Mesenchymal stem cell (in vitro differentiated cells and primary cell): ENCODE measurements at regions not wholly inside any gene's neighbourhood (a gene's known extent, or its start where the extent isn't known, plus 50 kb on each side); places are given as distances from the start of the nearest gene placed in this dataset.
A peak's percentile ranks its signal among the peaks of the same experiment; 100 is the strongest.

Source experiments
- DNase-seq: peaks from one replicate; pipeline ENCODE4 v3.0.0-alpha.2; 2013
- H2AFZ ChIP-seq: one replicate; pipeline ENCODE4 v1.6.1; 2013; ENCODE audit warnings: low read depth, mild to moderate bottlenecking, control low read depth, inconsistent platforms, low read length, moderate library complexity
- H2AK5ac ChIP-seq: 2 replicates; pipeline ENCODE4 v1.6.1; 2013; ENCODE audit warnings: low read length, moderate library complexity, mild to moderate bottlenecking, inconsistent platforms; ENCODE audit not compliant: severe bottlenecking
- H2BK120ac ChIP-seq: one replicate; pipeline ENCODE4 v1.6.1; 2013; ENCODE audit warnings: low read depth, mild to moderate bottlenecking, inconsistent platforms, low read length, moderate library complexity
- H2BK12ac ChIP-seq, 2 experiments: one replicate each; pipeline ENCODE4 v1.6.1; 2013; ENCODE audit warnings: inconsistent platforms in 2 of 2, low read length in 2 of 2, mild to moderate bottlenecking in 2 of 2, moderate library complexity in 2 of 2, control low read depth in 1 of 2
- H2BK15ac ChIP-seq: one replicate; pipeline ENCODE4 v1.6.1; 2013; ENCODE audit warnings: mild to moderate bottlenecking, low read depth, inconsistent platforms; ENCODE audit not compliant: poor library complexity, severe bottlenecking
- H2BK5ac ChIP-seq: 2 replicates; pipeline ENCODE4 v1.6.1; 2013; ENCODE audit warnings: low read depth, mild to moderate bottlenecking, low read length, control low read depth, inconsistent platforms; ENCODE audit not compliant: poor library complexity, severe bottlenecking
- H3K14ac ChIP-seq, 2 experiments: one replicate each; pipeline ENCODE4 v1.6.1; 2013; ENCODE audit warnings: inconsistent platforms in 2 of 2, low read length in 2 of 2, control low read depth in 1 of 2, mild to moderate bottlenecking in 1 of 2, moderate library complexity in 1 of 2
- H3K18ac ChIP-seq, 2 experiments: one replicate each; pipeline ENCODE4 v1.6.1; 2013; ENCODE audit warnings: inconsistent platforms in 2 of 2, low read length in 2 of 2, control low read depth in 1 of 2, low read depth in 1 of 2, mild to moderate bottlenecking in 1 of 2
- H3K23ac ChIP-seq, 2 experiments: one replicate each; pipeline ENCODE4 v1.6.1; 2013; ENCODE audit warnings: inconsistent platforms in 2 of 2, low read length in 2 of 2, mild to moderate bottlenecking in 2 of 2, moderate library complexity in 2 of 2, control low read depth in 1 of 2
- H3K27ac ChIP-seq: 2 replicates; pipeline ENCODE4 v1.5.1; 2013; ENCODE audit warnings: mild to moderate bottlenecking, moderate library complexity, low read length, control low read depth, inconsistent platforms; ENCODE audit not compliant: poor library complexity, severe bottlenecking
- H3K27me3 ChIP-seq, 2 experiments: 2 replicates each; pipeline versions ENCODE4 v1.6.1 to v1.7.0; 2013; ENCODE audit warnings: low read length in 2 of 2, mild to moderate bottlenecking in 2 of 2, moderate library complexity in 2 of 2, control low read depth in 1 of 2, inconsistent platforms in 1 of 2; ENCODE audit not compliant: control insufficient read depth in 1 of 2, insufficient read depth in 1 of 2
- H3K36me3 ChIP-seq, 2 experiments: 2 replicates each; pipeline versions ENCODE4 v1.6.1 to v1.7.0; 2013; ENCODE audit warnings: low read length in 2 of 2, control low read depth in 1 of 2, inconsistent platforms in 1 of 2, low read depth in 1 of 2, mild to moderate bottlenecking in 1 of 2; ENCODE audit not compliant: insufficient read depth in 2 of 2, control insufficient read depth in 1 of 2
- H3K4ac ChIP-seq, 2 experiments: one replicate each; pipeline ENCODE4 v1.6.1; 2013; ENCODE audit warnings: inconsistent platforms in 2 of 2, low read length in 2 of 2, mild to moderate bottlenecking in 2 of 2, moderate library complexity in 2 of 2, control low read depth in 1 of 2, low read depth in 1 of 2
- H3K4me1 ChIP-seq: 2 replicates; pipeline ENCODE4 v1.6.1; 2013; ENCODE audit warnings: low read depth, low read length, control low read depth; ENCODE audit not compliant: control insufficient read depth, insufficient read depth
- H3K4me2 ChIP-seq: 2 replicates; pipeline ENCODE4 v1.6.1; 2013; ENCODE audit warnings: low read length, mild to moderate bottlenecking, inconsistent platforms; ENCODE audit not compliant: poor library complexity, severe bottlenecking
- H3K4me3 ChIP-seq, 2 experiments: 2 replicates each; pipeline versions ENCODE4 v1.5.1 to v1.7.0; 2013; ENCODE audit warnings: low read length in 2 of 2, mild to moderate bottlenecking in 2 of 2, control low read depth in 1 of 2, low read depth in 1 of 2; ENCODE audit not compliant: insufficient read depth in 1 of 2
- H3K79me1 ChIP-seq: replicated peaks from 2 replicates; pipeline ENCODE4 v1.6.1; 2013; ENCODE audit warnings: mild to moderate bottlenecking, control low read depth, low read length, inconsistent platforms; ENCODE audit not compliant: poor library complexity, severe bottlenecking
- H3K9ac ChIP-seq: 2 replicates; pipeline ENCODE4 v1.7.0; 2013; ENCODE audit warnings: mild to moderate bottlenecking, low read length, moderate library complexity
- H3K9me3 ChIP-seq: 2 replicates; pipeline ENCODE4 v1.7.0; 2013; ENCODE audit warnings: mild to moderate bottlenecking, low read length; ENCODE audit not compliant: control insufficient read depth
- H4K8ac ChIP-seq: one replicate; pipeline ENCODE4 v1.6.1; 2013; ENCODE audit warnings: inconsistent platforms, mild to moderate bottlenecking, low read length, moderate library complexity
- H4K91ac ChIP-seq: one replicate; pipeline ENCODE4 v1.6.1; 2013; ENCODE audit warnings: mild to moderate bottlenecking, low read length, inconsistent platforms
- WGBS: methylation state at CpG from one replicate; pipeline ENCODE4 v1.1.7; 2013; ENCODE audit warnings: mixed read lengths; 5-methylcytosine and 5-hydroxymethylcytosine counted together

DNA sequence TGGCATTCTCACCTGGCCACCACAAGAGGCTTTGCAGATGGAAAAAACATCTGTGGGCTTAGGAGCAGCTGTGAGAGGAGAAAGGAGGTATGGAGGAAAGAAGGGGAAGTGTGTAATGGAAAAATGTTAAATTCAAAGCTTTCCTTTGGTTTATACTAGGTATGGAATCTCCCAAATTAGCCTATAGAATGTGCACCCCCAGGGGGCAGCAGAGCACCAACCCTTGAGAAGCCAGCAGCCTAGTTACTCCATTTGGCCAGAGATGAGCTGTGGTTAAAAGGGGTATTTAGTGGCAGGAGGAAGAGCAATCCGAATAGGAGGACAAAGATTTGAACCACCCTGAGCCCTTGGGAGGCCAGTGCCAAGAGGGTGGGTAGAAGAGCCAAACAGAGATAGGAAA, 97.5 kb upstream of the CTTNBP2NL start:
- Histone ChIP-seq H3K14ac (no peak overlapping the region), H3K27me3 (peaks cover 8 to 16% of the 10 kb centered on the region in 2 experiments), H3K9me3 (peaks cover 3% of the 10 kb centered on the region), H3K4ac (no peak overlapping the region), H2BK120ac (no peak overlapping the region), H3K79me1 (no peaks in the 10 kb centered on the region), H2BK5ac (no peak overlapping the region), H3K4me1 (no peaks in the 10 kb centered on the region), H4K8ac (no peak overlapping the region), H2AK5ac (no peak overlapping the region), H2BK12ac (no peak overlapping the region), H3K9ac (no peak overlapping the region), H3K18ac (no peak overlapping the region), H3K4me3 (no peak overlapping the region), H3K23ac (no peak overlapping the region), H3K36me3 (no peaks in the 10 kb centered on the region), H2BK15ac (no peak overlapping the region), H3K4me2 (no peak overlapping the region), H3K27ac (no peak overlapping the region), H4K91ac (no peak overlapping the region), H2AFZ (no peak overlapping the region)
- DNase-seq = peak; percentile 48
- WGBS = 32% methylated on average over 1 of the region's 1 CpG

DNA sequence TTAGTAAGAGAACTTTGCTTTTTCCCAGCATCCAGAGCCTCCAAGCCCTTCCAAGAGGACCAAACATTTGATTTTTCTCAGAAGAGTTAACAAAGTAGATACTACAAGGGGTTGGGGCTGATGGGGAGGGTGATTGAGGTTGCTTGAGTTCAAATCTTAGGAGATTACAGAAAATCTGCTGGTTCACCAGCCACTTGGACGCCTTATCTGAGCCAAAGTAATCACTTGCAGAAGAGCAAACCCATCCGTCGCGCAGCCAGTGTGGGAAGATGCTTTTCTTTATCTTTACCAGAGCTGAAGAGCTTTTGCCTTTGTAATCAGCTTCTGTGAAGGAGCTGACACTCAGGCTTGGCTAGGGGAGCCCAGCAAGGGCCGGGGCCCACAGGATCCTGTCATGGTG, 91.9 kb upstream of the CTTNBP2NL start:
- no peak for DNase-seq

GRCh38 chr1:112304612-112305011, 91.4 kb upstream of the CTTNBP2NL start:
- Histone ChIP-seq H3K79me1 (no peaks in the 10 kb centered on the region), H2AK5ac (no peak overlapping the region), H3K4ac (no peak overlapping the region), H4K91ac (no peak overlapping the region), H3K27me3 (peaks cover 10 to 47% of the 10 kb centered on the region in 2 experiments), H3K4me2 (no peak overlapping the region), H3K27ac (no peak overlapping the region), H3K9me3 (no peaks in the 10 kb centered on the region), H2BK12ac (no peak overlapping the region), H3K4me1 (no peaks in the 10 kb centered on the region), H2BK15ac (no peak overlapping the region), H2BK120ac (no peak overlapping the region), H2BK5ac (no peak overlapping the region), H3K14ac (peak overlapping the region in 1 of 2 experiments; percentile 15), H4K8ac (no peak overlapping the region), H2AFZ (no peak overlapping the region), H3K36me3 (no peaks in the 10 kb centered on the region), H3K23ac (no peak overlapping the region), H3K18ac (no peak overlapping the region), H3K4me3 (no peak overlapping the region), H3K9ac (no peak overlapping the region)
- no peak for DNase-seq
- 92% methylated on average over 3 of the region's 3 CpGs for WGBS

More for the DNA sequence above, 91.9 kb upstream of the CTTNBP2NL start:
- H3K4ac ChIP-seq = no peak overlapping the region
- H3K23ac ChIP-seq = no peak overlapping the region
- no peak overlapping the region for H3K9ac ChIP-seq
- no peak overlapping the region for H3K27ac ChIP-seq
- H2AFZ ChIP-seq = no peak overlapping the region
- WGBS = 74% methylated on average over 5 of the region's 5 CpGs
- H2BK15ac ChIP-seq = no peak overlapping the region
- no peaks in the 10 kb centered on the region for H3K79me1 ChIP-seq
- no peak overlapping the region for H4K8ac ChIP-seq
- peak overlapping the region in 1 of 2 experiments; percentile 15 for H3K14ac ChIP-seq
- H3K36me3 ChIP-seq = no peaks in the 10 kb centered on the region
- H3K27me3 ChIP-seq = peaks cover 8 to 47% of the 10 kb centered on the region in 2 experiments
- no peak overlapping the region for H2BK120ac ChIP-seq
- no peak overlapping the region for H3K4me2 ChIP-seq
- H2BK12ac ChIP-seq = no peak overlapping the region
- H4K91ac ChIP-seq = no peak overlapping the region
- no peak overlapping the region for H2AK5ac ChIP-seq
- no peaks in the 10 kb centered on the region for H3K4me1 ChIP-seq
- no peak overlapping the region for H3K18ac ChIP-seq
- no peak overlapping the region for H2BK5ac ChIP-seq
- no peak overlapping the region for H3K4me3 ChIP-seq
- no peaks in the 10 kb centered on the region for H3K9me3 ChIP-seq

- no peak overlapping the region for H3K27ac ChIP-seq
- H3K9me3 ChIP-seq = no peaks in the 10 kb centered on the region
- H3K36me3 ChIP-seq = no peaks in the 10 kb centered on the region
- H2BK5ac ChIP-seq = no peak overlapping the region
- no peak overlapping the region for H4K8ac ChIP-seq
- H2BK15ac ChIP-seq = no peak overlapping the region
- H3K4me2 ChIP-seq = no peak overlapping the region
- H3K9ac ChIP-seq = no peak overlapping the region
- H3K23ac ChIP-seq = no peak overlapping the region
- no peak overlapping the region for H2BK12ac ChIP-seq
- H3K18ac ChIP-seq = no peak overlapping the region
- H3K4me1 ChIP-seq = no peaks in the 10 kb centered on the region
- no peak overlapping the region for H3K14ac ChIP-seq
- peaks cover 19 to 50% of the 10 kb centered on the region in 2 experiments for H3K27me3 ChIP-seq
- H4K91ac ChIP-seq = no peak overlapping the region
- H2BK120ac ChIP-seq = no peak overlapping the region
- DNase-seq = no peak
- whole genome bisulfite sequencing = 71% methylated on average over 3 of the region's 3 CpGs
- no peak overlapping the region for H3K4me3 ChIP-seq
- H3K4ac ChIP-seq = no peak overlapping the region
- no peak overlapping the region for H2AK5ac ChIP-seq
- H2AFZ ChIP-seq = no peak overlapping the region
- H3K79me1 ChIP-seq = no peaks in the 10 kb centered on the region
Observed at GRCh38 chr1:112307930-112308591, 88.0 kb upstream of the CTTNBP2NL start.
